Femur (tissue), 1 donor: ENCODE measurements at regions not wholly inside any gene's neighbourhood (a gene's known extent, or its start where the extent isn't known, plus 50 kb on each side); places are given as distances from the start of the nearest gene placed in this dataset.

Experiments
- DNase-seq: peaks from one replicate; pipeline ENCODE4 v3.0.0-alpha.2; 2017

GRCh38 chr20:7428946-7429345, 511.3 kb downstream of the HAO1 start:
- no peak for DNase-seq

- no peak for DNase-seq
These were observed 507.6 kb downstream of the HAO1 start for GRCh38 chr20:7432612-7433011.

- no peak for DNase-seq
These were observed 502.9 kb downstream of the HAO1 start for GRCh38 chr20:7437311-7437710.

GRCh38 chr20:7449269-7449668, 491.0 kb downstream of the HAO1 start:
- DNase-seq = no peak

- DNase-seq = no peak
These were observed 487.4 kb downstream of the HAO1 start for GRCh38 chr20:7452890-7453289.

- DNase-seq = no peak
These were observed 486.2 kb downstream of the HAO1 start for GRCh38 chr20:7454047-7454446.

- no peak for DNase-seq
These were observed 481.8 kb downstream of the HAO1 start for GRCh38 chr20:7458459-7458858.

- no peak for DNase-seq
These were observed 481.2 kb downstream of the HAO1 start for GRCh38 chr20:7459083-7459482.

GRCh38 chr20:7463290-7463689, 477.0 kb downstream of the HAO1 start:
- DNase-seq = no peak

- no peak for DNase-seq
These were observed 469.3 kb downstream of the HAO1 start for GRCh38 chr20:7470912-7471311.

- DNase-seq = no peak
These were observed 450.0 kb downstream of the HAO1 start for GRCh38 chr20:7490288-7490687.

- DNase-seq = no peak
These were observed 448.0 kb downstream of the HAO1 start for GRCh38 chr20:7492257-7492656.

- DNase-seq = no peak
These were observed 446.9 kb downstream of the HAO1 start for GRCh38 chr20:7493311-7493710.

- no peak for DNase-seq
These were observed 443.8 kb downstream of the HAO1 start for GRCh38 chr20:7496394-7496991.

- no peak for DNase-seq
These were observed 442.3 kb downstream of the HAO1 start for GRCh38 chr20:7497985-7498384.

- DNase-seq = no peak
These were observed 441.1 kb downstream of the HAO1 start for GRCh38 chr20:7499201-7499600.

- no peak for DNase-seq
These were observed 440.0 kb downstream of the HAO1 start for GRCh38 chr20:7500231-7500663.

- DNase-seq = peak; percentile 27
These were observed 436.8 kb downstream of the HAO1 start for GRCh38 chr20:7503501-7503900.

GRCh38 chr20:7505152-7505834, 435.0 kb downstream of the HAO1 start:
- DNase-seq = no peak

- no peak for DNase-seq
These were observed 434.4 kb downstream of the HAO1 start for GRCh38 chr20:7505835-7506221.

GRCh38 chr20:7516621-7517111, 423.6 kb downstream of the HAO1 start:
- DNase-seq = peak; percentile 69

- DNase-seq = no peak
These were observed 419.9 kb downstream of the HAO1 start for GRCh38 chr20:7520361-7520760.

GRCh38 chr20:7523288-7523687, 417.0 kb downstream of the HAO1 start:
- no peak for DNase-seq

GRCh38 chr20:7540018-7540417, 400.2 kb downstream of the HAO1 start:
- no peak for DNase-seq

GRCh38 chr20:7540923-7541322, 399.3 kb downstream of the HAO1 start:
- DNase-seq = no peak
